GM21717 (cell line): ENCODE measurements at regions not wholly inside any gene's neighbourhood (a gene's known extent, or its start where the extent isn't known, plus 50 kb on each side); places are given as distances from the start of the nearest gene placed in this dataset.
"Not testable (repeated sequence)": the region's sequence is repeated elsewhere in the genome, so short reads cannot be mapped to it uniquely, and the experiment has no call there.

Experiments used
- ATAC-seq: cut with Tn5 transposase; IDR thresholded peaks from one replicate; pipeline ENCODE4 v1.9.1; 2021; ENCODE audit warnings: mild to moderate bottlenecking, moderate library complexity; ENCODE audit not compliant: unreplicated experiment

DNA sequence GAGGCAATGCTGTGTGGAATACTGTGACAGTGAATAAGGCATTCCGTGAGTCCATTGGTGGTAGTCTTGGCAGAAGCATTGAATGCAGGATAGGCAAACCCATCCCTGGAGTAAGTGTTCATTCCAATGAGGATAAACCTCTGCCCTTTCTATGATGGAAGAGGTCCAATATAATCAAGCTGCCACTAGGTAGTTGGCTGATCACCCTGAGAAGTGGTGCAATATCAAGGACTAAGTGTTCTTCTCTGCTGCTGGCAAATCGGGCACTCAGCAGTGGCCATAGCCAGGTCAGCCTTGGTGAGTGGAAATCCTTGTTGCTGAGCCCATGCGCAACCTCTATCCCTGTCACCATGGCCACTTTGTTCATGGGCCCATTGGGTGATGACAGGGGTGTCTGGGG lies 70.1 kb downstream of the FBXO4 start:
- ATAC-seq, result no peak

DNA sequence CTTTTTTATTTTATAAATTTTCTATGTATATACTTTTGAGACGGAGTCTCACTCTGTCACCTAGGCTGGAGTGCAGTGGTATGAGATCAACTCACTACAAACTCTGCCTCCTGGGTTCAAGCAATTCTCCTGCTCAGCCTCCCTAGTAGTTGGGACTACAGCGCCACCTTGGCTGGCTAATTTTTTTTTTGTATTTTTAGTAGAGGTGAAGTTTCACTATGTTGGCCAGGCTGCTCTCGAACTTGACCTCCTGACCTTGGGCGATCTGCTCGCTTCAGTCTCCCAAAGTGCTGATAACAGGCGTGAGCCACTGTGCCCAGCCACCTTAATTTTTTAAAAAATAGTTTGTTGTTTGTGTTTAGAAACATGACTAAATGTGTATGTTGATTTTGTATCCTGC lies 76.6 kb downstream of the FBXO4 start:
- no peak for ATAC-seq

DNA sequence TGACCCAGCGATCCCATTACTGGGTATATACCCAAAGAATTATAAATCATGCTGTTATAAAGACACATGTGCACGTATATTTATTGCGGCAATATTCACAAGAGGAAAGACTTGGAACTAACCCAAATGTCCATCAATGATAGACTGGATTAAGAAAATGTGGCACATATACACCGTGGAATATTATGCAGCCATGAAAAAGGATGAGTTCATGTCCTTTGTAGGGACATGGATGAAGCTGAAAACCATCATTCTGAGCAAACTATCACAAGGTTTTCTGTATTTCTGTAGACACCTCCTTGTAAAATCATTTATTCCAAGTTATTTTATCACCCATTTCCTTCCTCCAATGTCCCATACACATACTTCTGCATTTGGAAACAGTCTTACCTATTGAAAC lies 78.8 kb downstream of the FBXO4 start:
- ATAC-seq, result not testable (repeated sequence)

DNA sequence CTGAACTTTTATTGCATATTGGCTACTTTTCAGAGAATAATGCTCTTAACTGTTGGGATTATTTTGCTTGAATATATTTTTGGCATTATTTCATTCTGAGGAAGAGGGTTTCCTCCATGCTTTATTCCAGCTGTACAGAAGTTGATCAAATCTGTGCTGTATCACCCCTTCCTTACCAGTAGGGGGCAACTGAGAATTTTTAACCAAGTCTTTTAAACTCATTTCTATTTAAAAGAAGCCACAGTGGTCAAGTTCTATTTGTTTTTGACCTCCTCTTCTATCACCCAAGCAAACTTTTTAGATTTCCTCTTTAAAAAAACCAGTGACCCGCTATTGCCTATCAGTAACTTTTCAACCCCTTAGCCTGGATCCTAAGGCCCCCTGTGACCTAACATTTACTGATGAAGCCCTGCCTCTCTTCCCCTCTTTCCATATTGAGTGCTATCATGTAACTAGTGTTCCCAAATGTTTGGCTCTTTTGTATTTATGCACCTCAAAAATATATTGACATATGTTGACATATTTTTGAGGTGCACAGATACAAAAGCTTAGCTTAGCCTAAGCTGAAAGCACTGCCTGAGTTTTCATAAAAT lies 80.6 kb downstream of the FBXO4 start:
- ATAC-seq, result no peak

DNA sequence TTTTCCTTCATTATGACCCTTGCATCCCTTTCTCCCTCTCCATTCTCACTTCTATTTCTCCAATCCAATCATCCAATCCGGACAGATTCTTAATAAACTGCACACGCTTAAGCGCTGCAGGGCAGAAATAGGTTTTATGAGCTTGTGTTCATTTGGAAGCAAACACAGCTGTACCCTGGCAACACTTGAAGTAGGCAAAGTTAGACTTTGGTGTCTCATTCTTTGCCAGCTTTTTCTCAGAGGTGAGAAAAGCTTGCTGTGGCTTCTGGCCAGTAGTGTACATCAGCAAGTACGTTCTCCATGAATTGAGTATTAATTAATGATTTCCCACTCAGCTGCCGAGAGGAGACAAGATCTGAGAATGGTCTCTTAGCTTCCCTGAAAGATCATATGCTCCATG lies 88.5 kb downstream of the FBXO4 start:
- no peak for ATAC-seq

DNA sequence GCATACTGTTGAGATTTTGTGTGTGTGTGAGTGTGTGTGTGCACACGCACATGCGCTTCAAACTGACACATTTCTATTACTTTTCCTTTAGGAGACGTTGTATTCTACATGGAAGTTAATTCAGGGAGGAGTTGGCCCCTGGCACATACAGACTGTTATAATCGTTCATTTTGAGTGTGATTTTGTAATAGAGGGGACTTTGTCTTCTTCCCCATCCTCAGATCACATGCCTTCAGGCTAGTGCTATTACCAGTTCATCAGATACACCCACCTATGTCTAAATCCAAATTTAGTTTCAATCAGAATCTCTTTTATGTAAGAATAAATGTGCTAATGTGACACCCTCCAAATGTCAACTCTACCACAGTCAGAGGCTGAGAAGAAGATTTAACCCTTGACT lies 90.2 kb downstream of the FBXO4 start:
- ATAC-seq, result no peak

DNA sequence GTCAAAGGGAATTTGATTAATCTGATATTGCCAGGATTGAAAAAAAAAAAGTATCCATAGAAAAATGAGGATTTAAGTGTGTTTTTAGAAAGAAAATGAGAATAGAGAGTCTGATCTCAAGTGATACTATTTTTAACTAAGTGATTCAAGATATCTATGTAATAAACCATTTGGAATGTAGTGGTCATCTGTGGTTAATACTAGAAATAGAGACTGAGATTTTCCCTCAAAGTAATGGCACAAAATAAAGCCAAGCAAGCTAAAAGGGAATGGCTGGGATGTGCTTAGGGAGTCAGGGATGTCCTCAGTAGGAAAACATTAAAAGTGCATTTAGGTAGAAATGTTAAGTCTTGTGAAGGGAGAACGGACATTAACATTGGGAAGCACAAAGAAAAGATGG lies 90.6 kb downstream of the FBXO4 start:
- ATAC-seq, result no peak

DNA sequence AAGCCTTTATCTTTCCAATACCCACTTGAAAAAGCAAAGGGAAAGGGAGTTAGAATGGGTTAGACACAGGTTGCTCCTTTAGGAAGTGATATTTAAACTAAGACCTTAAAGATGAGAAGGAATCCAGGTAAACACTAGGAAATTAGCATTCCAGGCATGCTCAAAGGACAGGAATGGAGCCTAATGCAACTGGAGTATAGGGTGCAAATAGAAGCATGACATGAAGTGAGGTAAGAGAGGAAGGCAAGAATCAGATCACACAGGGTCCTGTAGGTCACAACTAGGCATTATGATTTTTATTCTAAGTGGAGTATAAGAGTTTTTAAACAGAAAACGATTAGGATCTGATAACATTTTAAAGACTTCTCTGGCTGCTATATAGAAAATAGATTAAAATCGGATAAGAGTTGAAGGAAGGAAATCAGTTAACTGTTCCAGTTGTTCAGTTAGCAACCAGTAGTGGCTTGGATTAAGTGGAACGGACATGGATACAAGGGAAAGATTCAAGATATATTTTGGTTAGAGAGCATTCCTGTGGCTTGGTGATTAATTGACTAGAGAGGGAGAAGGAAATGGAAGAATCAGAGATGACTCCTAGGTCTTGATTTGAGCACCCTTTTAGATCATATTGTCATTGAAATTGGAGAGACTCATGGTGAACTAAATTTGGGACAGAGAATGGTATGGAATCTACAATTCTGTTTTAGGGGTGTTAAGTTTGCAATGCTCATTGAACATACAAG lies 95.9 kb downstream of the FBXO4 start:
- no peak for ATAC-seq

DNA sequence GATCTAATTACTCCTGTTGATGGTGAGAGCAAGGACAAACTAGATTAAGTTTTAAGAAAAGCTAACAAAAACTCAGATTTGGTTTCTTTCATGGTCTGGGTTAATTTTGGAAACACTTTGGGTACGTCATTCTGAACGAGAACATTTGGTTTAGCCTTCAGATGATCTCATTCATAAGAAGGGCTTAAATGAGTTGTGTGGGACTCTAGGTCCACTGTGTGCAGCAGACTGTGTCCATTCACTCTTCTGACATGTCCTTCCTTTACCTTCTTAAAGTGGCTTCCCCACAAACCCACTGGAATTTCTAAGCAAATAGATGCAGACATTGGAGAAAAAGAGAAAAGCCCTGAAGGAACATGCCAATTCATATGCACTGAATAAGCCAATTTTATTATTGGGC lies 96.8 kb downstream of the FBXO4 start:
- ATAC-seq, result peak; percentile 68

DNA sequence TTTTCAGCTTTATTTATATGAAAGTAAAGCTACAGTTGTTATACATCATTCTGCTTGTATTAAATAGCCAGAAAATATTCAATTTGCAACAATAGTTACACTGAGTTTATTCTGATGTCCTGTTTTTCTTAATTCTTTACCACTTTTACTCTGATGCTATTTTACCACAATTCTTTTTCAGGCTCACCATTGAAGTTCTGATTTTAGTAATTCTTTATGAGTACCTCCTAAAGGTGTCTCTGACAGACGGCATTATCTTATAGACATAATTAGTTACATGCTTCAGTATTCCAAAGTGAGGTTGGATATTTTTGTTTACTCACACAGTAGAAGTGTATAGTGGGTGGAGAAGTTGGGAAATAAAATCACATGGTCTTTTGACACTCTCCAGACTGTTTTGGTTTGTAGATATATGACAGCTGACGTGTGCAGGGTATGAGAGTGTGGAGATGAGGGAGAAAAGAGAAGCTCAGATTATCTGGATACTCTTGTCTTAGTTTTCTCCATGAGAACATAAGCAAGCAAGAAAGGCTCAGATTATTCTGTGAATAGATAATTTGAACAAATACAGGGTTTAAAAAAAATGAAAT lies 97.4 kb downstream of the FBXO4 start:
- ATAC-seq, result no peak

DNA sequence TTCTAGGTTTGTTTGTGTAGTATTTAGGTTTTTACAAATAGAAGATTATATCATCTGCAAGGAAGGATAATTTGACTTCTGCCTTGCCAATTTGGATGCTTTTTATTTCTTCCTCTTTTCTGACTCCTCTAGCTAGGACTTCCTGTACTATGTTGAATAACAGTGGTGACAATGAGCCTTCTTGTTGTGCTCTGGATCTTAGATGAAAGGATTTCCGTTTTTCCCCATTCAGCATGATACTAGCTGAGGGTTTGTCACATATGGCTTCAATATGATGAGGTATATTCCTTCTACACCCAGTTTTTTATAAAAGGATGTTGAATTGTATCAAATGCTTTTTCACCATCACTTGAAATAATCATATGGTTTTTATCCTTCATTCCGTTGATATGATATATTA lies 101.4 kb downstream of the FBXO4 start:
- no peak for ATAC-seq

DNA sequence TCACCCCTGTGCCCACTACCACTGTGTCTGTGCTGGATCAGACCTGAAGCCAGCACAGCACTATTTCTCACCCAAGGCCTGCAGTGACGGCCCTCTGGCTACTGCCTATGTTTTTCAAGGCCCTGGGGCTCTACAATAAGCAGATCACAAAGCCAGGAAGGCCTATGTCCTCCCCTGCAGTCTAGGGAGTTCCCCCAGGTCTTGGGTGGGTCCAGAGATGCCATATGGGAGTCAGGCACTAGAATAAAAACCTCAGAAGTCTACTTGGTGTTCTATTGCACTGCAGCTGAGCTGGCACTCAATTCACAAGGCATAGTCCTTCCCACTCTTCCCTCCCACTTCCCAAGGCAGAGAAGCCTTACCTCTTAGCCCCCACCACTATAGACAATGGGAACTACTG lies 107.1 kb downstream of the FBXO4 start:
- no peak for ATAC-seq

DNA sequence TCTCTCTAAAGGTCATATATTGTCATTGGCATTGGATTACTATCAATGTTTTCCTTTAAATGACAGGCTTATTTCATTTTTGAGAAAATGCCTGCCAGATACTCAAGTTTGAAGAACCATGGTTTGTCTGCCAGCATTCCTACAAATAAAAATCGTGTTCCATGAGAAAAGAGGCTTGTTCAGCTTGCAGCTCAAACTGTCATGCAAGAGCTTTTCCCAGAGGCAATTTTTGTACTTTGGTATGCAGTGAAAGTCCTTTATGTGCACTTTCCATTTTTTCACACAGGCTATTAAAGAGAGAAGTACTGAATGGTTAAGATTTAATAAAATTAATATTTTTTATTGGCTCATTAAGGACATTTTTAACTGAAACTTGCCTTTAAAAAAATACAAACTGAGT lies 110.4 kb downstream of the FBXO4 start:
- ATAC-seq, result no peak

DNA sequence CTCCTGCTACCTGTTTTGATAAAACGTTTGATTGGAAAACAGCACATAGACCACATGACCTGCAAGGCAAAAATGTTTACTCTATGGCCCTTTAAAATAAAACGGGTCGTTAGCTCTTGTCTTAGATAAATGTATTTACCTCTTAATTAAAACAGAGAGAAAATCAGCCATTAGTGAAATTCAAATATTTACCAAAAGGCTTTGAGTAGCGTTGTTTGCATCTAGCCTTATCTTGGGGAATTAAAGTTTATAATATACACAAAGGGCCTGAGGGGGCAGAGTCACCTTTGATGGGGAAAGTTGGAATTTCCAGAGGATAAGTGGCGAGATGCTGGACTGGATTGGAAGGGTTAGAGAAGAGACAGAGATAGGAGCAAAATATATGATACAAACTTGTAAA lies 111.3 kb downstream of the FBXO4 start:
- no peak for ATAC-seq

DNA sequence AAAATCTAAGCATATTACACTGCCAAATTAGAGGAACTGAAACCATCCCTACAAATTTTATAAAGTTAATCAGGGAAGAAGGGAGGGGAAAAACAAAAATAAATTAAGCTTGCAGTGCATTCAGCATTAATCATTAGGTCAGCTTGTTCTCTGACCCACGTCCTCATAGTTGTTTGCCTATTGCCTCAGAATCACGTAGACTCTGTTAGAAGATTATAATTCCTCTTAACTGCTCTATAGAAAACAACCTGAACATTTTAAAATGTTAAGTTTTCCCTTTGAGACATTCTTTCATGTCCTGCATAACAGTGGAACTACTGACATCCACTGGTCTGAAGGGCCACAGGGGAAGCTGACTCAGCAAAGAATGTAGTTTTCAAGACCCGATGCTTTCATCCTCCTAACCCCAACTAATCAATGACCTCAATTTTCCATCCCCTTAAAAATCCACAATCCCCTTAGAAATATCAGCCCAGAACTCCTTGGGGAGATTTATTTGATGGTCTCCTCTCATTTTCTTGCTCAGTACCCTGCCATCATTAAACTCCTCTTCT lies 112.4 kb downstream of the FBXO4 start:
- ATAC-seq, result no peak

DNA sequence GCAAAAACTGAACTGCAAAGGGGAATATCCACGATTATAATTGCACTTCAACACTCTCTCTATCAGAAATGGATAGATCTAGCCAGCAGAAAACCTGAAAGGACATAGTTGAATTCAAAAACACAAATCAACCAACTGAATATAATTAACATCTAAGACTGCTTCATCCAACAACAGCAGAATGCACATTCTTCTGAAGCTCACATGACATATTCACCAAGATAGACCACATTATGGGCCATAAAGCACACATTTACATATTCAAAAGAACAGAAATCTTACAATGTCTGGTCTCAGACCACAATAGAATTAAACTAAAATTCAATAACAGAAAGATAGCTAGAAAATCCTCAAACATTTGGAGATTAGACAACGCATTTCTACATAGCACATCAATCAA lies 118.3 kb downstream of the FBXO4 start:
- ATAC-seq, result no peak

DNA sequence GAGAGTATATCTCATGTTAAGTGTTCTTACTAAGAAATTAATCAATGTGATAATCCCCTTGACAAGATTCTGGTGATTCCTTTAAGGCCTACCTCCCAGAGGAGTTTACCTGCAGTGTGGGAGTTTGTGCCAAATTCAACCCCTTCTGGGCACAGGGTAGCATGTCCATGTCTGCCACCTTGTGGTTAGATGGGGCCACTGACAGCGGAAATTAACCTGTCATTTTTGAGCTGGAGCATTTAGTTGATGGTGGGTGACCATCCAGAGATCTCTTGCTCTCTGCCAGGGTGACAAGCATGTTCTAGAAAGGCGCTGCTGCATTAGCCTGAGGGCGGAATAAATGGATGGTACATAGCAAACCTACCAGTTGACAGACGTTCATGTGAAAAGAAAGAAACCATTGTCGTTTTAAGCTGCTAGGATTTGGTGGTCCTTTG lies 132.2 kb downstream of the FBXO4 start:
- ATAC-seq, result peak; percentile 93

DNA sequence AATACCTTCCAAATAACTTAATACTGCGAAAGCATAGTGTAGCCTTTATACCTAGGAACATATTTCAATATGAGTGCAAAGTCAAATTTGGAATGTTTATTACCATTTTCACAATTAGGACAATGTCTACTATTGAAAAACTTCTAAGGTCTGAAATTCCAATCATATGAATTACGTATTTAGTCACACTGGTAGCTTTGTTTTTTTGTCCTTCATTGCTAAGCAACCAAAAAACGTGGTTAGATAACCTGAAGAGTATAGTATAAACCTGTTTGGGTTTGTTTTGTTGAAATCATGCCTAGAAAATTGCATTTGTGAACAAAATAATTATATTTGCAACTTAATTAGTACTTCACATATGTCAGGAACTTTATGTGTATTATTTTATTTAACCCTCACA lies 134.2 kb downstream of the FBXO4 start:
- no peak for ATAC-seq

DNA sequence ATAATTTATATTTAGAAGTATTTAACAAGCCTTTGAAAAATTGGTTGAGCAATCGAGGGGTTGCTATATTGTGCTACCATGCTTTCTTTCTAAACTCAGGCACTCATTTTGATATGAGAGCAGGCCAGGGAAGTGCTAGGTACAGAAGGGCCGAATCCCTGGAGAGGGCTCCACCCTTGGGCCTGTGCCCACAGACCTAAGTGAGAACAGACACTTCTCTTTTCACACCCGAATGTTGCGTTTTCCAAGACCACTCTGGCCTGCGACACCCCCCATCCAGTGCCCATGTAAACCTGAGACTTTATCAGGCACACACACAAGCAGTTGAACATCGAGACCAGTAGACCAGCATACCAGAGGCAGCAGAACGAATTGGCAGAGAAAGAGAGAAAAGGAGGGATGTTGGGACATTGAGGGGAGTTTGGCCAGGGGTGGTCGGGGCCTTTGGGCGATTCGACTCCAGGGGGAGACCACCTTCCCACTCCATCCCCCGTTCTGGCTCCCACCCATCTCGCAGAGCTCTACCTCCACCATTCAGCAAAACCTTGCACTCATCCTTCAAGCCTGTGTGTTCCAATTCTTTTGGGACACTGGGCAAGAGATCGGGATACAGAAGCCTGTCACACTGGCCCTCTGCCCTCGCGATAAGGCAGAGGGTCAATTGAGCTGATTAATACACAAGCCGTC lies 134.8 kb downstream of the FBXO4 start:
- no peak for ATAC-seq

DNA sequence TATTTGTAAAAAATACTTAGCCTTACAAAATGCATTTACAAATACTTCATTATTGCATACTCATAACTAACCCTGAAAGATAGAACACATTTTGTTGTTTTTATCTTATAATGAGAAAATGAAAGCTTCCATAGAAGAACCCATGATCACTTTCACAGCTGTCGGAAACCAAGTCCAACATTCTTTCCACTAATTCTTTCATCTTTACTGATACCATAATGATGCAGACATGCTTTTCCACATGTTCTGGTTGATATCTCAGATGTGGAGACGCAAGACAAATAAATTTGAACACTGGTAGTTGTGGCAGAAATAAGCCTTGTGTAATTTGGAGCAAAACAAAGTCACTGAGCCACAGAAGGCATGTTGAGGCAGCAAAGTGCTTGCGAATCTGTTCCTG lies 136.0 kb downstream of the FBXO4 start:
- ATAC-seq, result no peak

DNA sequence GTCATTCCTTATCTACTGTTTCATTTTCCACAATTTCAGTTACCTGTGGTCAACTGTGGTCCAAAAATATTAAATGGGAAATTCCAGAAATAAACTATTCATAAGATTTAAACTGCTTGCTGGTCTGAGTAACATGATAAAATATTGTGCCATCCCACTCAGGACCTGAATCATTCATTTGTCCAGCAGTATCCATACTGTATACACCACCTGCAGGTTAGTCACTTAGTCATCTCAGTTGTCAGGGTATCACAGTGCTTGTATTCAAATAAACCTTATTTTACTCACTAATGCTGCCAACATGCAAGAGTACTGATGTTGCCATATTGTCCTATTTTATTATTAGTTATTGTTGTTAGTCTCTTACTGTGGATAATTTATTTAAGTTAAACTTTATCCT lies 139.7 kb downstream of the FBXO4 start:
- ATAC-seq, result no peak

DNA sequence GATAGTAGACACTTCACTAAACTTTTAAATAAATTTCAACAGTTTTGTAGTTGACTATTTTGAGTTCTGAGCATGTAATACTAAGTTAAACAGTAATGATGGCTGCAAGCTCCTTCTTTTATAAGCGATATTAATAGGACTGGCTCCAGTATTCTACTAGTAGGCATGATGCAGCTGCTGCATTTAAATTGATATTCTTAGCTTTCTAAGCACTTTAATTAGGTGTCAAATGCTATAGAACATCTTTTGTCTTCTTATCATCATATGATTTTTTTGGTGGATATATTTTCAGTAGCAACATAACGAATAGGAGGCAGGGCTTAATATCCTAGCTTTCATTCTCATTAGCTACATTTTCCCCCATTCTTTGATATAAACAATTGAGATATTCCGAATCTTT lies 141.1 kb downstream of the FBXO4 start:
- no peak for ATAC-seq
